H1 (cell line): ENCODE measurements at regions not wholly inside any gene's neighbourhood (a gene's known extent, or its start where the extent isn't known, plus 50 kb on each side); places are given as distances from the start of the nearest gene placed in this dataset.

Experiments used
- CTCF ChIA-PET: fragments of 300-600 bp; sonication (Branson Sonifier 250); formaldehyde crosslinking; loops from one replicate; lab custom pipeline; 2021; ENCODE audit not compliant: partially characterized antibody; lab: Charles Lee
- POLR2A ChIA-PET: fragments of 300-600 bp; sonication (Branson Sonifier 250); formaldehyde crosslinking; loops from one replicate; lab custom pipeline; 2021; ENCODE audit warnings: inconsistent platforms; ENCODE audit not compliant: partially characterized antibody; lab: Charles Lee
- DNase-seq, 2 experiments: peaks; one replicate each; pipeline versions ENCODE4 v3.0.0 to v3.0.0-alpha.2; 2010 to 2022; ENCODE audit warnings: low spot score in 2 of 2, low read depth in 1 of 2, mixed read lengths in 1 of 2
- FAIRE-seq: peaks from 2 replicates; lab custom pipeline; 2011; peaks lifted over from hg19 to GRCh38; lab: Jason Lieb, UNC
- H2AFZ ChIP-seq: 2 replicates; pipeline ENCODE4 v1.8.1; 2012; ENCODE audit warnings: low read length, inconsistent platforms
- H2AK5ac ChIP-seq: 2 replicates; pipeline ENCODE4 v1.6.1; 2013; ENCODE audit warnings: low read depth, low read length
- H2BK120ac ChIP-seq: replicated peaks from 2 replicates; pipeline ENCODE3; 2013; ENCODE audit warnings: low read depth, low read length, inconsistent platforms
- H2BK12ac ChIP-seq: 2 replicates; pipeline ENCODE4 v1.6.1; 2013; ENCODE audit warnings: low read depth, low read length
- H2BK15ac ChIP-seq: 2 replicates; pipeline ENCODE4 v1.6.1; 2013; ENCODE audit warnings: low read length
- H2BK20ac ChIP-seq: 2 replicates; pipeline ENCODE4 v1.6.1; 2013; ENCODE audit warnings: low read length
- H2BK5ac ChIP-seq: 2 replicates; pipeline ENCODE4 v1.6.1; 2013; ENCODE audit warnings: low read depth, low read length
- H3K14ac ChIP-seq: 2 replicates; pipeline ENCODE4 v1.6.1; 2013; ENCODE audit warnings: inconsistent platforms; ENCODE audit not compliant: insufficient read length
- H3K18ac ChIP-seq: 2 replicates; pipeline ENCODE4 v1.6.1; 2013; ENCODE audit warnings: low read length; ENCODE audit errors: extremely low read depth
- H3K23ac ChIP-seq: 2 replicates; pipeline ENCODE4 v1.6.1; 2013; ENCODE audit warnings: inconsistent platforms; ENCODE audit not compliant: insufficient read length
- H3K23me2 ChIP-seq: 2 replicates; pipeline ENCODE4 v1.6.1; 2013; ENCODE audit warnings: low read depth, low read length
- H3K27ac ChIP-seq: 2 replicates; pipeline ENCODE4 v1.6.1; 2011; ENCODE audit warnings: low read depth, low read length, inconsistent platforms
- H3K27me3 ChIP-seq, 4 experiments: replicated peaks in 1 of 4; 1 replicate in 1 of 4; 2 replicates in 3 of 4; pipeline versions ENCODE4 v1.6.1 to v1.8.1; 2011 to 2013; ENCODE audit warnings: low read length in 3 of 4, mild to moderate bottlenecking in 3 of 4, inconsistent platforms in 2 of 4, mixed read lengths in 2 of 4, moderate library complexity in 1 of 4; ENCODE audit not compliant: control insufficient read depth in 3 of 4, insufficient read depth in 3 of 4; ENCODE audit errors: extremely low read depth in 1 of 4
- H3K36me3 ChIP-seq, 4 experiments: 2 replicates each; pipeline versions ENCODE4 v1.6.1 to v1.8.1; 2011 to 2013; ENCODE audit warnings: mild to moderate bottlenecking in 4 of 4, low read length in 3 of 4, moderate library complexity in 2 of 4, control low read depth in 1 of 4, inconsistent platforms in 1 of 4; ENCODE audit not compliant: insufficient read depth in 4 of 4, control insufficient read depth in 2 of 4
- H3K4ac ChIP-seq: replicated peaks from 2 replicates; pipeline ENCODE3; 2013; ENCODE audit warnings: low read length, low read depth, mixed read lengths, inconsistent platforms; ENCODE audit not compliant: insufficient read length
- H3K4me1 ChIP-seq, 4 experiments: replicated peaks in 1 of 4; 1 replicate in 1 of 4; 2 replicates in 3 of 4; pipeline versions ENCODE4 v1.6.1 to v1.8.1; 2011 to 2013; ENCODE audit warnings: low read length in 3 of 4, inconsistent platforms in 2 of 4, mixed read lengths in 1 of 4; ENCODE audit not compliant: insufficient read depth in 4 of 4, control insufficient read depth in 3 of 4
- H3K4me2 ChIP-seq, 2 experiments: 2 replicates each; pipeline versions ENCODE4 v1.6.1 to v1.8.1; 2011 to 2013; ENCODE audit warnings: low read depth in 2 of 2, low read length in 2 of 2, control low read depth in 1 of 2, inconsistent platforms in 1 of 2, mild to moderate bottlenecking in 1 of 2; ENCODE audit not compliant: insufficient read depth in 1 of 2
- H3K4me3 ChIP-seq, 4 experiments: fragments of 200-600, 300-600 bp in 1 of 4; sonication (generic), shearing (Covaris generic), sonication (Bioruptor Twin) in 1 of 4; 2 replicates each; pipeline versions ENCODE4 v1.5.1 to v1.8.1; 2011 to 2016; ENCODE audit warnings: low read length in 4 of 4, low read depth in 3 of 4, control low read depth in 2 of 4, inconsistent platforms in 2 of 4, mild to moderate bottlenecking in 2 of 4, mixed read lengths in 1 of 4, moderate library complexity in 1 of 4; ENCODE audit not compliant: insufficient read depth in 2 of 4; ENCODE audit errors: extremely low read depth in 1 of 4
- H3K56ac ChIP-seq: replicated peaks from 2 replicates; pipeline ENCODE3; 2013; ENCODE audit warnings: low read depth, mild to moderate bottlenecking, mixed read lengths, low read length, inconsistent platforms; ENCODE audit not compliant: insufficient read length
- H3K79me1 ChIP-seq: 2 replicates; pipeline ENCODE4 v1.6.1; 2013; ENCODE audit warnings: low read depth, low read length, control low read depth
- H3K79me2 ChIP-seq, 2 experiments: 2 replicates each; pipeline versions ENCODE4 v1.6.1 to v1.8.1; 2012 to 2013; ENCODE audit warnings: low read length in 2 of 2, mild to moderate bottlenecking in 2 of 2, inconsistent platforms in 1 of 2; ENCODE audit not compliant: insufficient read depth in 2 of 2, control insufficient read depth in 1 of 2
- H3K9ac ChIP-seq, 4 experiments: replicated peaks in 1 of 4; 1 replicate in 1 of 4; 2 replicates in 3 of 4; pipeline versions ENCODE4 v1.6.1 to v1.8.1; 2011 to 2013; ENCODE audit warnings: low read depth in 3 of 4, low read length in 3 of 4, control low read depth in 2 of 4, mild to moderate bottlenecking in 2 of 4, moderate library complexity in 2 of 4, inconsistent platforms in 1 of 4; ENCODE audit errors: extremely low read depth in 1 of 4
- H3K9me3 ChIP-seq, 2 experiments: 2 replicates each; pipeline versions ENCODE4 v1.6.1 to v1.8.1; 2012 to 2013; ENCODE audit warnings: mild to moderate bottlenecking in 2 of 2, moderate library complexity in 2 of 2, control low read depth in 1 of 2, inconsistent platforms in 1 of 2, low read depth in 1 of 2, low read length in 1 of 2, mixed read lengths in 1 of 2; ENCODE audit not compliant: insufficient read depth in 2 of 2
- H4K20me1 ChIP-seq, 2 experiments: replicated peaks in 1 of 2; 2 replicates each; pipeline versions ENCODE3 to v1.8.1; 2011 to 2013; ENCODE audit warnings: inconsistent platforms in 2 of 2, low read length in 2 of 2, mild to moderate bottlenecking in 1 of 2; ENCODE audit not compliant: insufficient read depth in 2 of 2, control insufficient read depth in 1 of 2
- H4K5ac ChIP-seq: 2 replicates; pipeline ENCODE4 v1.6.1; 2013; ENCODE audit warnings: low read length, low read depth, mixed read lengths, inconsistent platforms; ENCODE audit not compliant: insufficient read length
- H4K8ac ChIP-seq: 2 replicates; pipeline ENCODE4 v1.8.0; 2013; ENCODE audit warnings: mild to moderate bottlenecking, moderate library complexity, low read length, inconsistent platforms; ENCODE audit not compliant: insufficient read depth; ENCODE audit errors: extremely low read depth
- H4K91ac ChIP-seq: replicated peaks from 2 replicates; pipeline ENCODE3; 2013; ENCODE audit warnings: low read length, mixed read lengths, inconsistent platforms; ENCODE audit not compliant: insufficient read length
- FOSL1 ChIP-seq: IDR thresholded peaks from 2 replicates; pipeline ENCODE4 v1.6.1; 2011; ENCODE audit warnings: mild to moderate bottlenecking, low read depth, low read length, moderate library complexity; ENCODE audit not compliant: insufficient read depth
- GTF2F1 ChIP-seq: IDR thresholded peaks from 2 replicates; pipeline ENCODE4 v1.6.1; 2012; ENCODE audit warnings: low read depth, low read length, improper control_type of control experiment, borderline replicate concordance
- KDM1A ChIP-seq: fragments of 200-600, 300-600 bp; sonication (generic); IDR thresholded peaks from 2 replicates; pipeline ENCODE4 v1.7.1; 2016; ENCODE audit warnings: mild to moderate bottlenecking, low read length, borderline replicate concordance
- TAF1 ChIP-seq: IDR thresholded peaks from 2 replicates; pipeline ENCODE4 v1.6.1; 2011; ENCODE audit warnings: mild to moderate bottlenecking, low read depth, low read length
- WGBS, 2 experiments: shearing (Covaris generic) in 1 of 2; methylation state at CpG; one replicate each; pipeline versions ENCODE4 v1.1.6 to v1.1.7; 2013 to 2015; ENCODE audit warnings: low lambda C conversion rate in 2 of 2, mixed read lengths in 2 of 2, inconsistent platforms in 1 of 2, low coverage in 1 of 2, missing lambda C conversion rate in 1 of 2; ENCODE audit not compliant: insufficient replicate concordance in 2 of 2, insufficient coverage in 1 of 2, insufficient read length in 1 of 2; ENCODE audit errors: extremely low coverage in 1 of 2, missing lambda C conversion rate in 1 of 2; 5-methylcytosine and 5-hydroxymethylcytosine counted together

DNA sequence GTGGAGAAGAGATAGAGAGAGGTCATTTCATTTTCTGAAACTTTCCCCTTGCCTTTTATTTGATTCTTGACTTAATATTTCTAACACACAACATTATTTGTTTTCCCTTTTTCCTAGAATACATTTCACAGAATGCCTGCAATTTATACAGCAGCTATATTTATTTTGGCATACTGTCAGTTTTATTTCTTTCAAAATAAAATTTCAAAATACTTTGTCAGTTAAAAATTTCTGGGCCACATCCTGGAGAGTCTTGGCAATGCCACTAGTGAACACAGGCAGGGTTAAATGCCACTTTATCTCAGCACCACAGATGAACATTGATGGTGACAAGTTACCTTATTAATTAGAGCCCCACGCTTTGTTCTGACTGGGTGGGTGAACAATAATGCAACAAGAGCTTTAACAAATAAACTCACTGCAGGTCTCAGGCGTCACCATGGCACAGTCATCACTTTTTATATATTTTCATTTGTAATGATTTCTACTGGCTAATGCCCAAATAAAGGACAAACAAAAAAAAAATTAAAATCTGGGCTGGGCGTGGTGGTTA is 494.0 kb downstream of the KIF20B start:
- Histone ChIP-seq H3K18ac (no peak overlapping the region), H3K27me3 (peaks cover 0 to 1% (median 0%) of the 10 kb centered on the region in 4 experiments; a peak in 1 of 7 replicates), H3K79me2 (no peaks in the 10 kb centered on the region), H2BK15ac (no peak overlapping the region), H3K4me1 (no peaks in the 10 kb centered on the region), H3K56ac (no peak overlapping the region), H2BK120ac (no peak overlapping the region), H2AFZ (no peak overlapping the region), H3K4me2 (no peak overlapping the region), H3K79me1 (no peaks in the 10 kb centered on the region), H4K5ac (no peak overlapping the region), H3K23ac (no peak overlapping the region), H3K27ac (no peak overlapping the region), H3K14ac (no peak overlapping the region), H4K91ac (no peak overlapping the region), H2BK12ac (no peak overlapping the region), H3K36me3 (no peaks in the 10 kb centered on the region), H3K4ac (no peak overlapping the region), H4K8ac (no peak overlapping the region), H2BK20ac (no peak overlapping the region), H3K9ac (no peak overlapping the region), H2BK5ac (no peak overlapping the region), H4K20me1 (no peaks in the 10 kb centered on the region), H3K9me3 (no peaks in the 10 kb centered on the region), H3K4me3 (no peak overlapping the region), H2AK5ac (no peak overlapping the region), H3K23me2 (no peaks in the 10 kb centered on the region)
- FAIRE-seq (no peak), DNase-seq (no peak)
- WGBS, 2 experiments, result 76% methylated on average over 3 of the region's 3 CpGs; no CpG with 5 or more reads in 1 of the 2 experiments
- CTCF ChIA-PET, result no interaction called here
- POLR2A ChIA-PET, result no interaction called here
- TF ChIP-seq GTF2F1, result no peak
- no peak for TF ChIP-seq FOSL1
- TF ChIP-seq KDM1A, result no peak
- TF ChIP-seq TAF1, result no peak
